Astrocyte (in vitro differentiated cells and primary cell): ENCODE measurements at regions not wholly inside any gene's neighbourhood (a gene's known extent, or its start where the extent isn't known, plus 50 kb on each side); places are given as distances from the start of the nearest gene placed in this dataset.
A peak's percentile ranks its signal among the peaks of the same experiment; 100 is the strongest.

Source experiments
- DNase-seq: peaks from one replicate; pipeline ENCODE4 v3.0.0-alpha.2; 2010; ENCODE audit warnings: low read depth
- FAIRE-seq: peaks from 2 replicates; lab custom pipeline; 2011; peaks lifted over from hg19 to GRCh38; lab: Jason Lieb, UNC
- H2AFZ ChIP-seq: 2 replicates; pipeline ENCODE4 v1.6.0; 2012; ENCODE audit warnings: low read depth, low read length, inconsistent platforms
- H3K27ac ChIP-seq: 2 replicates; pipeline ENCODE4 v1.5.1; 2011; ENCODE audit warnings: low read depth, low read length, inconsistent platforms
- H3K27me3 ChIP-seq: 2 replicates; pipeline ENCODE4 v1.6.0; 2011; ENCODE audit warnings: low read length, inconsistent platforms; ENCODE audit not compliant: insufficient read depth
- H3K36me3 ChIP-seq: 2 replicates; pipeline ENCODE4 v1.5.1; 2011; ENCODE audit warnings: low read length, inconsistent platforms; ENCODE audit not compliant: insufficient read depth
- H3K4me1 ChIP-seq: 2 replicates; pipeline ENCODE4 v1.5.1; 2011; ENCODE audit warnings: low read length, inconsistent platforms; ENCODE audit not compliant: insufficient read depth
- H3K4me2 ChIP-seq: 2 replicates; pipeline ENCODE4 v1.6.0; 2012; ENCODE audit warnings: low read length, inconsistent platforms
- H3K4me3 ChIP-seq: 2 replicates; pipeline ENCODE4 v1.5.1; 2011; ENCODE audit warnings: low read depth, mild to moderate bottlenecking, low read length, inconsistent platforms; ENCODE audit not compliant: insufficient read depth
- H3K79me2 ChIP-seq: 2 replicates; pipeline ENCODE4 v1.6.0; 2012; ENCODE audit warnings: mild to moderate bottlenecking, low read length, inconsistent platforms; ENCODE audit not compliant: insufficient read depth
- H3K9ac ChIP-seq: 2 replicates; pipeline ENCODE4 v1.6.0; 2012; ENCODE audit warnings: mild to moderate bottlenecking, low read length, inconsistent platforms
- H3K9me3 ChIP-seq: 2 replicates; pipeline ENCODE4 v1.5.1; 2012; ENCODE audit warnings: low read depth, mild to moderate bottlenecking, low read length, inconsistent platforms; ENCODE audit not compliant: insufficient read depth
- H4K20me1 ChIP-seq: 2 replicates; pipeline ENCODE4 v1.6.0; 2012; ENCODE audit warnings: low read length, inconsistent platforms; ENCODE audit not compliant: insufficient read depth
- H3K27ac Mint-ChIP-seq: one replicate; pipeline ENCODE4 v1.8.0; 2021; ENCODE audit warnings: mild to moderate bottlenecking, mixed read lengths; ENCODE audit not compliant: unreplicated experiment
- H3K27me3 Mint-ChIP-seq: one replicate; pipeline ENCODE4 v1.8.0; 2021; ENCODE audit warnings: low read depth, mixed read lengths; ENCODE audit not compliant: unreplicated experiment
- H3K36me3 Mint-ChIP-seq: one replicate; pipeline ENCODE4 v1.8.0; 2021; ENCODE audit warnings: low read depth, mixed read lengths; ENCODE audit not compliant: unreplicated experiment
- H3K4me1 Mint-ChIP-seq: one replicate; pipeline ENCODE4 v1.8.0; 2021; ENCODE audit warnings: low read depth, mixed read lengths; ENCODE audit not compliant: unreplicated experiment
- H3K4me3 Mint-ChIP-seq: one replicate; pipeline ENCODE4 v1.8.0; 2021; ENCODE audit warnings: mild to moderate bottlenecking, moderate library complexity, mixed read lengths; ENCODE audit not compliant: unreplicated experiment
- H3K9me3 Mint-ChIP-seq: one replicate; pipeline ENCODE4 v1.8.0; 2021; ENCODE audit warnings: mild to moderate bottlenecking, mixed read lengths; ENCODE audit not compliant: unreplicated experiment
- CTCF ChIP-seq: IDR thresholded peaks from 2 replicates; pipeline ENCODE4 v1.5.1; 2011; ENCODE audit warnings: low read depth, mild to moderate bottlenecking, inconsistent platforms, low read length, moderate library complexity; ENCODE audit not compliant: insufficient read depth
- EZH2 ChIP-seq: IDR thresholded peaks from 2 replicates; pipeline ENCODE4 v1.6.1; 2012; ENCODE audit warnings: mild to moderate bottlenecking, low read length, inconsistent platforms; ENCODE audit not compliant: insufficient read depth

GRCh38 chr12:29039013-29039412 is 110.1 kb upstream of the FAR2 start:
- Histone ChIP-seq H3K4me3 (no peak overlapping the region), H2AFZ (no peak overlapping the region), H4K20me1 (no peaks in the 10 kb centered on the region), H3K27me3 (no peaks in the 10 kb centered on the region), H3K36me3 (no peaks in the 10 kb centered on the region), H3K79me2 (no peaks in the 10 kb centered on the region), H3K9ac (no peak overlapping the region), H3K27ac (no peak overlapping the region), H3K4me2 (no peak overlapping the region), H3K9me3 (no peaks in the 10 kb centered on the region), H3K4me1 (peaks cover 11% of the 10 kb centered on the region)
- Mint-ChIP-seq H3K27ac (no peak overlapping the region), H3K36me3 (no peaks in the 10 kb centered on the region), H3K4me1 (peaks cover 17% of the 10 kb centered on the region), H3K9me3 (no peaks in the 10 kb centered on the region), H3K27me3 (no peaks in the 10 kb centered on the region), H3K4me3 (no peak overlapping the region)
- no peak for TF ChIP-seq CTCF
- no peak for TF ChIP-seq EZH2
- peak; percentile 47 for DNase-seq
- FAIRE-seq: no peak

- Histone ChIP-seq H4K20me1 (no peaks in the 10 kb centered on the region), H3K9me3 (no peaks in the 10 kb centered on the region), H3K4me2 (peak overlapping the region; percentile 81), H3K79me2 (no peaks in the 10 kb centered on the region), H3K27ac (peak overlapping the region; percentile 90), H2AFZ (peak overlapping the region; percentile 37), H3K36me3 (no peaks in the 10 kb centered on the region), H3K4me1 (peaks cover 11% of the 10 kb centered on the region), H3K9ac (peak overlapping the region; percentile 67), H3K4me3 (peak overlapping the region; percentile 28), H3K27me3 (no peaks in the 10 kb centered on the region)
- peak overlapping the region; percentile 11 for H3K4me3 Mint-ChIP-seq
- no peaks in the 10 kb centered on the region for H3K9me3 Mint-ChIP-seq
- FAIRE-seq: peak; percentile 93
- no peaks in the 10 kb centered on the region for H3K27me3 Mint-ChIP-seq
- peak overlapping the region; percentile 95 for H3K27ac Mint-ChIP-seq
- peaks cover 17% of the 10 kb centered on the region for H3K4me1 Mint-ChIP-seq
- DNase-seq: peak; percentile 86
- H3K36me3 Mint-ChIP-seq: no peaks in the 10 kb centered on the region
- TF ChIP-seq EZH2: no peak
- TF ChIP-seq CTCF: no peak
Observed at GRCh38 chr12:29041621-29042020, 107.5 kb upstream of the FAR2 start.

- Histone ChIP-seq H3K9ac (no peak overlapping the region), H4K20me1 (no peaks in the 10 kb centered on the region), H3K4me2 (peak overlapping the region; percentile 13), H3K36me3 (no peaks in the 10 kb centered on the region), H3K27me3 (no peaks in the 10 kb centered on the region), H3K4me1 (peaks cover 11% of the 10 kb centered on the region), H3K4me3 (no peak overlapping the region), H2AFZ (no peak overlapping the region), H3K27ac (peak overlapping the region; percentile 90), H3K79me2 (no peaks in the 10 kb centered on the region), H3K9me3 (no peaks in the 10 kb centered on the region)
- peak; percentile 29 for DNase-seq
- no peak overlapping the region for H3K27ac Mint-ChIP-seq
- H3K4me1 Mint-ChIP-seq: peaks cover 17% of the 10 kb centered on the region
- H3K36me3 Mint-ChIP-seq: no peaks in the 10 kb centered on the region
- TF ChIP-seq EZH2: no peak
- TF ChIP-seq CTCF: no peak
- no peak overlapping the region for H3K4me3 Mint-ChIP-seq
- H3K27me3 Mint-ChIP-seq: no peaks in the 10 kb centered on the region
- H3K9me3 Mint-ChIP-seq: no peaks in the 10 kb centered on the region
- FAIRE-seq: no peak
Observed at GRCh38 chr12:29043069-29043468, 106.0 kb upstream of the FAR2 start.
